ENCODE measurements at regions not wholly inside any gene's neighbourhood (a gene's known extent, or its start where the extent isn't known, plus 50 kb on each side); places are given as distances from the start of the nearest gene placed in this dataset.

GRCh38 chr3:43994657-43995546 is 246.8 kb upstream of the TOPAZ1 start:
- peak; percentile 71 for DNase-seq (ENCODE audit: low spot score)

GRCh38 chr3:43995547-43996378 is 245.9 kb upstream of the TOPAZ1 start:
- DNase-seq (ENCODE audit: low spot score), result peak; percentile 24

GRCh38 chr3:43996379-43997301 is 245.0 kb upstream of the TOPAZ1 start:
- DNase-seq (ENCODE audit: low spot score), result peak; percentile 60

- DNase-seq (ENCODE audit: low spot score), result no peak
Measured at GRCh38 chr3:43997316-43997715, 244.4 kb upstream of the TOPAZ1 start.

GRCh38 chr3:43997788-43998369 is 243.8 kb upstream of the TOPAZ1 start:
- DNase-seq (ENCODE audit: low spot score), result peak; percentile 24

GRCh38 chr3:43998370-43998835 is 243.3 kb upstream of the TOPAZ1 start:
- peak; percentile 39 for DNase-seq (ENCODE audit: low spot score)

- DNase-seq (ENCODE audit: low spot score), result peak; percentile 87
Measured at GRCh38 chr3:43998836-43999727, 242.6 kb upstream of the TOPAZ1 start.

- DNase-seq (ENCODE audit: low spot score), result no peak
Measured at GRCh38 chr3:43999728-44000319, 241.9 kb upstream of the TOPAZ1 start.

GRCh38 chr3:44000586-44000985 is 241.1 kb upstream of the TOPAZ1 start:
- peak; percentile 63 for DNase-seq (ENCODE audit: low spot score)

GRCh38 chr3:44001072-44001471 is 240.6 kb upstream of the TOPAZ1 start:
- no peak for DNase-seq (ENCODE audit: low spot score)

- DNase-seq (ENCODE audit: low spot score), result no peak
Measured at GRCh38 chr3:44003801-44004200, 237.9 kb upstream of the TOPAZ1 start.

- no peak for DNase-seq (ENCODE audit: low spot score)
Measured at GRCh38 chr3:44011680-44012079, 230.0 kb upstream of the TOPAZ1 start.

GRCh38 chr3:44012160-44012899 is 229.4 kb upstream of the TOPAZ1 start:
- DNase-seq (ENCODE audit: low spot score), result no peak

- no peak for DNase-seq (ENCODE audit: low spot score)
Measured at GRCh38 chr3:44013967-44014366, 227.7 kb upstream of the TOPAZ1 start.

GRCh38 chr3:44015170-44015569 is 226.5 kb upstream of the TOPAZ1 start:
- DNase-seq (ENCODE audit: low spot score), result no peak

- DNase-seq (ENCODE audit: low spot score), result no peak
Measured at GRCh38 chr3:44016818-44017217, 224.9 kb upstream of the TOPAZ1 start.

- no peak for DNase-seq (ENCODE audit: low spot score)
Measured at GRCh38 chr3:44018926-44019325, 222.8 kb upstream of the TOPAZ1 start.

- no peak for DNase-seq (ENCODE audit: low spot score)
Measured at GRCh38 chr3:44019736-44020135, 221.9 kb upstream of the TOPAZ1 start.

- no peak for DNase-seq (ENCODE audit: low spot score)
Measured at GRCh38 chr3:44020143-44020542, 221.5 kb upstream of the TOPAZ1 start.

Data from GM03348 (cell line).